Upper lobe of left lung (tissue), 6 donors: ENCODE measurements at regions not wholly inside any gene's neighbourhood (a gene's known extent, or its start where the extent isn't known, plus 50 kb on each side); places are given as distances from the start of the nearest gene placed in this dataset.
"Not testable (repeated sequence)": the region's sequence is repeated elsewhere in the genome, so short reads cannot be mapped to it uniquely, and the experiment has no call there.

Experiments used
- ATAC-seq, 2 donors: fragments of 200-7000 bp; cut with Tn5 transposase; one replicate each; pipeline ENCODE4 v1.9.1; 2022; ENCODE audit warnings: mild to moderate bottlenecking in 2 of 2, moderate library complexity in 2 of 2; ENCODE audit not compliant: low FRiP score in 2 of 2
- DNase-seq, 2 donors: peaks; one replicate each; pipeline ENCODE4 v3.0.0-alpha.2; 2019 to 2020
- H3K27ac ChIP-seq, 4 donors: fragments of 200-600 bp; sonication (generic); one replicate each; pipeline ENCODE4 v1.5.1; 2016 to 2019
- H3K27me3 ChIP-seq, 4 donors: fragments of 200-600 bp; sonication (generic); one replicate each; pipeline ENCODE4 v1.5.1; 2017 to 2019
- H3K36me3 ChIP-seq, 4 donors: fragments of 200-600 bp; sonication (generic); one replicate each; pipeline ENCODE4 v1.5.1; 2016 to 2019
- H3K4me1 ChIP-seq, 4 donors: fragments of 200-600 bp; sonication (generic); one replicate each; pipeline ENCODE4 v1.5.1; 2018 to 2019
- H3K4me3 ChIP-seq, 4 donors: fragments of 200-600 bp; sonication (generic); one replicate each; pipeline ENCODE4 v1.5.1; 2017 to 2019; ENCODE audit warnings: mild to moderate bottlenecking in 2 of 4, moderate library complexity in 1 of 4
- H3K9me3 ChIP-seq, 4 donors: fragments of 200-600 bp; sonication (generic); one replicate each; pipeline ENCODE4 v1.5.1; 2018 to 2019
- CTCF ChIP-seq, 6 experiments: fragments of 450-650 bp in 4 of 6; fragments of 200-600 bp in 2 of 6; sonication (generic) in 2 of 6; IDR thresholded peaks; one replicate each; pipeline ENCODE4 v1.5.1; 2016 to 2019; ENCODE audit warnings: antibody characterized with exemption in 6 of 6
- EP300 ChIP-seq, 4 donors: sonication (generic); formaldehyde crosslinking; IDR thresholded peaks; one replicate each; pipeline ENCODE4 v1.5.1; 2017; ENCODE audit warnings: antibody characterized with exemption in 4 of 4, control low read depth in 2 of 4
- POLR2A ChIP-seq, 4 donors: fragments of 450-650 bp; IDR thresholded peaks; one replicate each; pipeline ENCODE4 v1.5.1; 2016 to 2017; ENCODE audit warnings: antibody characterized with exemption in 4 of 4, mild to moderate bottlenecking in 2 of 4
- POLR2AphosphoS5 ChIP-seq, 2 donors: sonication (generic); formaldehyde crosslinking; IDR thresholded peaks; one replicate each; pipeline ENCODE4 v1.5.1; 2017; ENCODE audit warnings: antibody characterized with exemption in 2 of 2
- WGBS, 2 donors: methylation state at CpG; one replicate each; pipeline ENCODE4 v1.1.5; 2017 to 2018; 5-methylcytosine and 5-hydroxymethylcytosine counted together
- donor health status: DM: no; HTN: no; CAD: no; lungs with moderate emphysema.
- donor health status: DM: no; HTN: yes; CAD: no; lungs with severe emphysema.

- DNase-seq, result peak in 1 of 2 donors; percentile 46
- TF ChIP-seq POLR2A (IDR thresholded peaks at IDR 0.05) (no peak), POLR2AphosphoS5 (IDR thresholded peaks at IDR 0.05) (no peak), CTCF (IDR thresholded peaks at IDR 0.05) (no peak), EP300 (IDR thresholded peaks at IDR 0.05) (no peak)
- no peak for ATAC-seq
- Histone ChIP-seq H3K27me3 (no peaks in the 10 kb centered on the region), H3K9me3 (no peaks in the 10 kb centered on the region), H3K36me3 (no peaks in the 10 kb centered on the region), H3K4me3 (no peak overlapping the region), H3K4me1 (no peaks in the 10 kb centered on the region), H3K27ac (no peak overlapping the region)
- WGBS, 2 donors, result 73 to 81% methylated on average over 10 of the region's 10 CpGs
Observed at GRCh38 chr4:170167678-170168077, 77.9 kb upstream of the AADAT start.

DNA sequence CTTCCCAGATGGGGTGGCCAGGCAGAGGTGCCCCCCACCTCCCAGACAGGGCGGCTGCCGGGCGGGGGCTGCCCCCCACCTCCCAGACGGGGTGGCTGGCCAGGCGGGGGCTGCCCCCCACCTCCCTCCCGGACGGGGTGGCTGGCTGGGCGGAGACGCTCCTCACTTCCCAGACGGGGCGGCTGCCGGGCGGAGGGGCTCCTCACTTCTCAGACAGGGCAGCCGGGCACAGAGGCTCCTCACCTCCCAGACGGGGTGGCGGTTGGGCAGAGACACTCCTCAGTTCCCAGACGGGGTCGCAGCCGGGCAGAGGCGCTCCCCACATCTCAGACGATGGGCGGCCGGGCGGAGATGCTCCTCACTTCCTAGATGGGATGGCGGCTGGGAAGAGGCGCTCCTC, 76.4 kb upstream of the AADAT start:
- ATAC-seq, H3K4me1 ChIP-seq, H3K27ac ChIP-seq, H3K36me3 ChIP-seq, H3K27me3 ChIP-seq, H3K9me3 ChIP-seq, H3K4me3 ChIP-seq: not testable (repeated sequence)
- DNase-seq, result peak in 1 of 2 donors; percentile 62
- WGBS, 2 donors, result 92 to 100% methylated on average over 15 to 18 of the region's 26 CpGs

DNA sequence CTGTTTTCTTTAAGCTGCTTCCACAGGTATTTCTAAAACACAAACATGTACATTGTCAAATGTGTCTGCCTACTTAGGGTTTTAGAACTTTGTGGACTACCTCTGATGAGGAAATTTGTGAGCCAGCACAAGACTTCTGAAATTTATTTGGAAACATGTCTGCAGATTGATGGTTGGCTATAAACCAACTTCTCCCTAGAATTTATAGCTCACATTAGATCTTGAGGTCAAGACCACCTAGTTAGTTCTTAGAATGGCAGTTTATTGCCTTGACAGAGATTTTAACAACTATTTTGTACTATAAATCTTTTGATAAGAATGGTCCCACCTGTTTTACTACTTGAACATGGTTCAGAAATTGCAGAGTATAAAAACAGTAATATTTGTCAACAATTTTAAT, 72.7 kb upstream of the AADAT start:
- ATAC-seq (no peak), DNase-seq (no peak)
- no peaks in the 10 kb centered on the region for H3K9me3 ChIP-seq
- H3K27ac ChIP-seq, result no peak overlapping the region
- no peaks in the 10 kb centered on the region for H3K36me3 ChIP-seq
- no peak overlapping the region for H3K4me3 ChIP-seq
- TF ChIP-seq EP300 (IDR thresholded peaks at IDR 0.05) (no peak), CTCF (IDR thresholded peaks at IDR 0.05) (no peak)
- no peaks in the 10 kb centered on the region for H3K27me3 ChIP-seq
- H3K4me1 ChIP-seq, result no peaks in the 10 kb centered on the region

DNA sequence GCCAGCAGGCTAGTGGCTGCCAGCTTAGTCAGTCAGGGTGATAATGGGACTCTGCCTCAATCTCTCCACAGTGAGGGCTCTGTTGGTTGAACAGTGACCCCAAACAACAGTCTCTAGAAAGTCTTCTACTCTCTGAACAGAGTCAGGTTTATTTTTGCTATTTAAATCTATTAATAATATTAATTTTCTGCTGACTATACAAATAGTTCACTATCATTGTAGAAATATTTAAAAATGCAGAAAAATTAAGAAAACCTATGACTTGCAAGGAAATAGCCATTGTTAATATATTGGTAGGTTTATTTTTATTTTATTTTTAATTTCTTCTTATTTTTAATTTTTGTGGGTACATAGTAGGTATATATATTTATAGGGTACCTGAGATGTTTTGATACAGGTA, 67.9 kb upstream of the AADAT start:
- Histone ChIP-seq H3K4me1 (no peaks in the 10 kb centered on the region), H3K27me3 (no peaks in the 10 kb centered on the region), H3K27ac (no peak overlapping the region), H3K4me3 (no peak overlapping the region), H3K36me3 (no peaks in the 10 kb centered on the region), H3K9me3 (no peaks in the 10 kb centered on the region)
- TF ChIP-seq CTCF (IDR thresholded peaks at IDR 0.05), result no peak
- no peak for TF ChIP-seq EP300 (IDR thresholded peaks at IDR 0.05)
- no peak for TF ChIP-seq POLR2AphosphoS5 (IDR thresholded peaks at IDR 0.05)
- no peak for TF ChIP-seq POLR2A (IDR thresholded peaks at IDR 0.05)
- no peak for DNase-seq
- no peak for ATAC-seq

GRCh38 chr4:170145120-170145519, 55.4 kb upstream of the AADAT start:
- Histone ChIP-seq H3K9me3 (no peaks in the 10 kb centered on the region), H3K27ac (no peak overlapping the region), H3K36me3 (no peaks in the 10 kb centered on the region), H3K4me3 (no peak overlapping the region), H3K27me3 (no peaks in the 10 kb centered on the region), H3K4me1 (no peaks in the 10 kb centered on the region)
- TF ChIP-seq POLR2AphosphoS5 (IDR thresholded peaks at IDR 0.05), result no peak
- no peak for TF ChIP-seq EP300 (IDR thresholded peaks at IDR 0.05)
- TF ChIP-seq CTCF (IDR thresholded peaks at IDR 0.05), result no peak
- no peak for TF ChIP-seq POLR2A (IDR thresholded peaks at IDR 0.05)
- DNase-seq (no peak), ATAC-seq (no peak)
- 60 to 71% methylated on average over 1 of the region's 1 CpG for WGBS, 2 donors
